ENCODE measurements at regions not wholly inside any gene's neighbourhood (a gene's known extent, or its start where the extent isn't known, plus 50 kb on each side); places are given as distances from the start of the nearest gene placed in this dataset.
A peak's percentile ranks its signal among the peaks of the same experiment; 100 is the strongest.

DNA sequence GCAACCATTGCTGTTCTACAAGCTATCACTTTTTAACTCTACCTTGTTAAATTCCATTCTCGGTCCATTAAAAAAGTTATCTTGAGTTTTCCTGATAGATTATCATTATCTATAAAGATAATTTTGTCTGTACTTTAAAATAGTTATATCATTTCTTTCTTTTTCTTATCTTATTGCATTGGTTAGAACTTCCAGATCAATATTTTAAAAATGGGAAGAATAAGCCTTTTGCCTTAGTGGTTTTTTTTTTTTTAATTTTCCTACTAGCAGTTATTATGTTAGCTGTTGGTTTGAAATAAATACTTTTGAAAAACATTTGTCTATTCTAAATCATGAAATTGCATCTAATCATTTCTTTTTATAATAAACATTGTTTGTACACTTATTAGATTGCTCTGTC lies 71.0 kb upstream of the ATF3 start:
- Histone ChIP-seq H3K9me3 (peaks cover 0 to 7% (median 2%) of the 10 kb centered on the region in 4 donors), H3K4me3 (no peak overlapping the region), H3K36me3 (no peaks in the 10 kb centered on the region), H3K27ac (no peak overlapping the region), H3K4me1 (no peaks in the 10 kb centered on the region), H3K27me3 (no peaks in the 10 kb centered on the region)
- no peak for DNase-seq
- no peak for TF ChIP-seq POLR2A (IDR thresholded peaks at IDR 0.05)
- no peak for TF ChIP-seq EP300 (IDR thresholded peaks at IDR 0.05)
- TF ChIP-seq, protein P1, sequence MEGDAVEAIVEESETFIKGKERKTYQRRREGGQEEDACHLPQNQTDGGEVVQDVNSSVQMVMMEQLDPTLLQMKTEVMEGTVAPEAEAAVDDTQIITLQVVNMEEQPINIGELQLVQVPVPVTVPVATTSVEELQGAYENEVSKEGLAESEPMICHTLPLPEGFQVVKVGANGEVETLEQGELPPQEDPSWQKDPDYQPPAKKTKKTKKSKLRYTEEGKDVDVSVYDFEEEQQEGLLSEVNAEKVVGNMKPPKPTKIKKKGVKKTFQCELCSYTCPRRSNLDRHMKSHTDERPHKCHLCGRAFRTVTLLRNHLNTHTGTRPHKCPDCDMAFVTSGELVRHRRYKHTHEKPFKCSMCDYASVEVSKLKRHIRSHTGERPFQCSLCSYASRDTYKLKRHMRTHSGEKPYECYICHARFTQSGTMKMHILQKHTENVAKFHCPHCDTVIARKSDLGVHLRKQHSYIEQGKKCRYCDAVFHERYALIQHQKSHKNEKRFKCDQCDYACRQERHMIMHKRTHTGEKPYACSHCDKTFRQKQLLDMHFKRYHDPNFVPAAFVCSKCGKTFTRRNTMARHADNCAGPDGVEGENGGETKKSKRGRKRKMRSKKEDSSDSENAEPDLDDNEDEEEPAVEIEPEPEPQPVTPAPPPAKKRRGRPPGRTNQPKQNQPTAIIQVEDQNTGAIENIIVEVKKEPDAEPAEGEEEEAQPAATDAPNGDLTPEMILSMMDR (IDR thresholded peaks at IDR 0.05), result no peak
- TF ChIP-seq POLR2AphosphoS5 (IDR thresholded peaks at IDR 0.05), result no peak
- intact Hi-C loops (cut with DNase I), result no loop called here
- 0 to 37% methylated on average over 1 of the region's 1 CpG for WGBS, 2 donors

DNA sequence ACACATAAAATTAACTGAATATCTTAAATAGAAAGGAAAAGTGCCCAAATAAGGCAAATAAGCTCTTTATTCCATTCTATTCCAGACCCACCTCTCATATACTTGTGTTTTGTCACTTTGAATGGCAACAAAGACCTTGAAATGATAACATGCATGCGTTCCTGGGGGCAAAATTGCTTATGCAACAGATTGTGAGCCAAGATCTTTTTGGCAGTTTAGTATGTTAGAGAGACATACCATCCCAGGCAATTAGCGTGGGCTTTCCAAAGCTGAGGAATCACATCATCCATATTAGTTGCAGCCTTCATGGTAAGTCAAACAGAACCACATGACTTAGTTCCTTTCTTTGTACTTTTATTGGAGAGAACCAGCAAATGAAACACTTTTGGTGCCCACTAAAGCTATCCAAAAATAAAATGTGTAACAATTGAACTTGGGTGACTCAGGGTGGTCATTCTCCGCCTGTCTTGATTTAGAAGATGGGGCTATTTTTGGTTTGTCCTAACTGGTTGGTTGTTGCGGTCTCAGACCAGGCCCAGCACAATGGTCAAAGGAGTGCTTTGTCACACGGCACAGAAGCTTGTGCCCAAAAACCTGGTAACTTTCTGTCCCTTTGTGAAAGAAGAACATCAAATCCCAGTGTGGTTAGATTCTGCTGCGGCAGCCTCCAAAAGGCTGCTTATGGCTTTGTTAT lies 68.7 kb upstream of the ATF3 start:
- Histone ChIP-seq H3K4me1 (no peaks in the 10 kb centered on the region), H3K4me3 (no peak overlapping the region), H3K27ac (no peak overlapping the region), H3K27me3 (no peaks in the 10 kb centered on the region), H3K9me3 (peaks cover 0 to 7% (median 2%) of the 10 kb centered on the region in 4 donors), H3K36me3 (no peaks in the 10 kb centered on the region)
- 89% methylated on average over 6 of the region's 6 CpGs for WGBS, 2 donors
- intact Hi-C loops (cut with DNase I), result no loop called here
- no peak for DNase-seq
- TF ChIP-seq POLR2A (IDR thresholded peaks at IDR 0.05), result no peak

DNA sequence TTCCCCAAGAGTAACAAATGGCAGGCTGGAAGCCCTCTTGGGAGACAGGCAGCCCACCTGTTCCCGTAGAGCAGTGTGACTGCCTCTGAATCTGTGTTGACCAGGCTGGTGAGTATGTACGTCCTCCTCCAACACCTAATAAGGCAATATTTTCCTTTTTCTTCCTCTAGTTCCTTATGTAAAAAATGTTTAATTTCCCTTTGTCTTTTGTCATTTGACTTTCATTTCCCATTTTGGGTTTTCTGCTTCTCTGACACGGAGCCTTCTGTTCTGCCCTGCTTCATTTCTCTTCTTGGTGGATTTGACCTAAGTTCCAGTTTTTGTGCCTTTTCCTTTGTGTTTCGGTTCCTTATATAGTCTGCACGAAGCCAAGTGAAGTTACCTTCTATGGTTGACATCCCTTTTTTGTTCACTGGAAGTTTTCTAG lies 65.8 kb upstream of the ATF3 start:
- TF ChIP-seq, protein P1 (IDR thresholded peaks at IDR 0.05), result no peak
- TF ChIP-seq EP300 (IDR thresholded peaks at IDR 0.05) (no peak), POLR2AphosphoS5 (IDR thresholded peaks at IDR 0.05) (peak in 1 of 4 donors; percentile 34)
- peaks cover 0 to 2% (median 0%) of the 10 kb centered on the region in 4 donors for H3K9me3 ChIP-seq
- H3K4me3 ChIP-seq, result no peak overlapping the region
- peak overlapping the region in 1 of 4 donors; percentile 31 for H3K27ac ChIP-seq
- intact Hi-C loops (cut with DNase I), result no loop called here
- no peaks in the 10 kb centered on the region for H3K27me3 ChIP-seq
- no peaks in the 10 kb centered on the region for H3K4me1 ChIP-seq
- no peaks in the 10 kb centered on the region for H3K36me3 ChIP-seq
- no peak for DNase-seq
- WGBS, 2 donors, result 66 to 85% methylated on average over 5 of the region's 5 CpGs

DNA sequence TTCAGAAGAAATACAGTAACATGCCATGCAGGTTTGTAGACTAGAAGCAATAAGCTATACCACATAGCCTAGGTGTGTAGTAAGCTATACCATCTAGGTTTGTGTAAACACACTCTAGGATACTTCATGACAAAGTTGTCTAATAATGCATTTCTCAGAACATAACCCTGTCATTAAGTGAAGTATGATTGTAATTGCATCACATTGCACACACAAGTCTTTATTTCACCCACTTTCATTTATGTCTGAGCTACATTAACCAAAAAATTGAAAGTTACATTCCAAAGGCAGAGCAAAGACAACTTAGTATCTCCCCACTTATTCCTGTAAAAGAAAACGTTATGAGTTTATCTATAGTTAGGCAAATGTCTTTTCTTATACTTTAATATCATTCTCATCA lies 64.5 kb upstream of the ATF3 start:
- H3K27ac ChIP-seq, result no peak overlapping the region
- no peak overlapping the region for H3K4me3 ChIP-seq
- no peaks in the 10 kb centered on the region for H3K36me3 ChIP-seq
- 49 to 77% methylated on average over 1 of the region's 1 CpG for WGBS, 2 donors
- no peaks in the 10 kb centered on the region for H3K27me3 ChIP-seq
- TF ChIP-seq POLR2AphosphoS5 (IDR thresholded peaks at IDR 0.05), result no peak
- no peak for TF ChIP-seq EP300 (IDR thresholded peaks at IDR 0.05)
- TF ChIP-seq, protein P1 (IDR thresholded peaks at IDR 0.05), result no peak
- no peak for TF ChIP-seq POLR2A (IDR thresholded peaks at IDR 0.05)
- DNase-seq, result no peak
- no peaks in the 10 kb centered on the region for H3K9me3 ChIP-seq
- intact Hi-C loops (cut with DNase I), result no loop called here
- no peaks in the 10 kb centered on the region for H3K4me1 ChIP-seq

DNA sequence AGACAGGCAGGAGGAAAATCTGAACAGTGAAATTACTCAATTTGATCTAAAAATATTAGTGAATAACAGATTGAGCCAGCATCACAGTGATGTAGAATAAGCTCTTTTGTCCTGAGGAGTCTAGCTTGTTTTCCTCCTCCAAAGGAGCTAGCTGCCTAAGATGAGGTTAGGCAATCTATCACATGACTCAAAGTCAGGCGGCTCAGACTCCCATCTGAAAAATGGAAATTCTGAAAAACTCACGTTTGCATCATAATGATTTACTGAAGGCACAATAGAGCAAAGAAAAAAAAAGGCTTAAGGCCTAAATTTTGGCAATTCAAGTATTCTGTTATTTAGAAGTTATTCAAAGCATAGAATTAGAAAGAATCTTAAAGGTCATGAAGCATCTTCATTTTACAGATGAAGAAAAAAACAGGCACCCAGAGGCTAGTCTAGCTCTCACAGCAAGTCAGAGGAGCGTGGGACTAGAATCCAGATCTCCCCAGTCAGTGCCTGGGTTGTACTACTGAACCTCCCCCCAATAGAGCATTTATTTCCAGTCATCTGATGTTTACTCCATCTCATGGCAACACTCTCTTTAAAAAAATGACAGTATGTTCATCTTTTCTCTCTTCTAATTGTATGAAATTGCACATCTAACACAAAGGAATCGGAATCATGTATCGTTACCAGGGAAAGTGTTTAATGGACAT lies 62.5 kb upstream of the ATF3 start:
- no peaks in the 10 kb centered on the region for H3K27me3 ChIP-seq
- DNase-seq, result peak; percentile 78
- H3K4me1 ChIP-seq, result no peaks in the 10 kb centered on the region
- H3K4me3 ChIP-seq, result no peak overlapping the region
- 88 to 89% methylated on average over 5 of the region's 5 CpGs for WGBS, 2 donors
- intact Hi-C loops (cut with DNase I), result no loop called here
- TF ChIP-seq EP300 (IDR thresholded peaks at IDR 0.05) (peak in 3 of 4 donors; percentile 10 to 80 (median 27)), POLR2AphosphoS5 (IDR thresholded peaks at IDR 0.05) (peak; percentile 11 to 83 (median 54))
- TF ChIP-seq, protein P1 (IDR thresholded peaks at IDR 0.05), result no peak
- no peaks in the 10 kb centered on the region for H3K36me3 ChIP-seq
- peak overlapping the region; percentile 48 to 62 (median 56) for H3K27ac ChIP-seq
- H3K9me3 ChIP-seq, result no peaks in the 10 kb centered on the region

All from sigmoid colon (tissue), 6 donors.